ENCODE measurements at regions not wholly inside any gene's neighbourhood (a gene's known extent, or its start where the extent isn't known, plus 50 kb on each side); places are given as distances from the start of the nearest gene placed in this dataset.

DNA sequence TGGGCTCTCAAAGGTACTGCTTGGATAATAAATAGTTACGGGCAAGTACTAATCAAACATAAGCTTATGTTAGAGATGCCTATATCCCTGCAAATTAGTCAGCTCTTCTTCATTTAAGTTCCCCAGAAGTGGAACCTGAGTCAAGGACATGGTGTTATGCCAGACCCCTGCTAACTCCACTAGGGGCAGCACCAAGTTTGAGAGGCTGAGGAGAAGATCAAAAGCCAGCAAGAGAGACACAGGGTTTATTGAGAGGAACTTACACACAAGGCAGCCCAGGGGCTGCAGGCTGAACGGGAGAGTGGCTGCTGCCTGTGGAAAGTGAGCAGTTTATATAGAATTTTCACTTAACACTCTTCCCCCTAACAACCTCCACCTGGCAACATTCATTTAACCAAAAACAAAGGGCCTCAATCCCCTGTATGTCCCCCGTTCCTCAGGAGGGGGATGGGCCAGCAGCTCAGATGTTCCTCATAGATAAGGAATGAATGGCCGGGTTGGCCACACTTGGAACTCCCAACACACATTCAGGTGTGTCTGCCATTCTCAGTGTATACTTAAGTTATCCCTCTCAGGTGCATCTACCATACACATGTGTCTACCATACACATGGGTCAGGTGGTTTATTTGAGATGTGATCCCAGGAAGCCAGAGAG is 62.6 kb upstream of the GHITM start:
- no peak for DNase-seq

DNA sequence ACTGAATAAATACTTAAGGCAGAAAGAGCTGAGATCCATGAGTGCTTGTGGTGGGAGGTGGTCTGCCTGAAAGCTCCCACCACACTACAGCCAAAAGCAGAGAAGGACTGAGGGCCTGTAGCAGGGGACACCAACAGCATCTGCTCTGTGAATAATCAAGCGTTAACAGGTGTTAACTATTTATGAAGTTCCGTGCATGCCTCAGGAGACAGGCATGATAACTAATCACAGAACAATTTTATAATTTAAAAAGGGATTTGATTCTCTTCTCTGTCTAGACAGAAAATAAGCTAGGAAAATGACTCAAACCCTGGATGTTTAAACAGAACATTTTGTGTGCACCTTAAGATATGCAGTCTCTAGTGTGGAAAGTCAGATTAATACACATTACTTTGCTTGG is 61.5 kb upstream of the GHITM start:
- no peak for DNase-seq

- DNase-seq, result no peak
Measured at GRCh38 chr10:84078771-84079170, 60.5 kb upstream of the GHITM start.

- no peak for DNase-seq
Measured at GRCh38 chr10:84084342-84084741, 55.0 kb upstream of the GHITM start.

DNA sequence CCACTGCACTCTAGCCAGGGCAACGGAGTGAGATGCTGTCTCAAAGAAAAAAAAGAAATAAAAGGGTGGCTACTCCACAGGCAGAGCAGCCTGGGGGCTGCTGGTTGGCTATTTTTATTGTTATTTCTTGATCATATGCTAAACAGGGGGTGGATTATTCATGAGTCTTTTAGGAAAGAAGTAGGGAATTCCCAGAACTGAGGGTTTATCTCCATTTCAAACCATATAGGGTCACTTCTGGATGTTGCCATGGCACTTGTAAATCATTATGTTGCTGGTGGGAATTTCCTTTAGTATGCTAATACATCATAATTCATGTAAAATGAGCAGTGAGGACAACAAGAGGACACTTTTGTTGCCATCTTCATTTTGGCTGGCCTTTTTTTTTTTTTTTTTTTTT is 52.1 kb upstream of the GHITM start:
- DNase-seq, result no peak

DNA sequence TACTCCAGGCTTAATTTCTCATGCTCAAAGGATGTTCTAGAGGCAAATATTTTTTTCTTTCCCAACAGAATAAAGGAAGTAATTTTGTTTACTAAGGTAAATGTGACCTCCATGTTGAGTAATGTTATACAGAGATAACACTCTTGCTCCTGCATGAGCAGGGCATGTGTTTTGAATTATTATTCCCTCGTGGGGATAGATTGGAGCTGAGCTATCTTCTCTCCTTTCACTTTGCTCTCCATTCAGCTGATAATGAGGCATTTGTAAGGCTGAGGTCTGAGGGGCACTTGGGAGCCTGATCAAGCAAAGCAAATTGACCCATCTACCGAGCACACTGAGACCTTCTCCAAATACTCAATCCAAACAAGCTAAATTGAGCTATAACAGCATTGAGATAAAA is 50.7 kb upstream of the GHITM start:
- DNase-seq, result peak; percentile 55

GRCh38 chr10:84089162-84089561 is 50.1 kb upstream of the GHITM start:
- DNase-seq, result no peak
